Loucy (cell line): ENCODE measurements at regions not wholly inside any gene's neighbourhood (a gene's known extent, or its start where the extent isn't known, plus 50 kb on each side); places are given as distances from the start of the nearest gene placed in this dataset.

Experiments
- EZH2phosphoT487 ChIP-seq: fragments of 200-600 bp; IDR thresholded peaks from 2 replicates; pipeline ENCODE4 v1.6.1; 2018; ENCODE audit warnings: antibody characterized with exemption, mild to moderate bottlenecking, moderate library complexity, borderline replicate concordance
- TF ChIP-seq, protein P1 (sequence below): fragments of 200-600 bp; sonication (generic); conservative IDR thresholded peaks from 2 replicates; pipeline ENCODE4 v1.5.1; 2014; ENCODE audit warnings: mild to moderate bottlenecking, antibody characterized with exemption, low read length

DNA sequence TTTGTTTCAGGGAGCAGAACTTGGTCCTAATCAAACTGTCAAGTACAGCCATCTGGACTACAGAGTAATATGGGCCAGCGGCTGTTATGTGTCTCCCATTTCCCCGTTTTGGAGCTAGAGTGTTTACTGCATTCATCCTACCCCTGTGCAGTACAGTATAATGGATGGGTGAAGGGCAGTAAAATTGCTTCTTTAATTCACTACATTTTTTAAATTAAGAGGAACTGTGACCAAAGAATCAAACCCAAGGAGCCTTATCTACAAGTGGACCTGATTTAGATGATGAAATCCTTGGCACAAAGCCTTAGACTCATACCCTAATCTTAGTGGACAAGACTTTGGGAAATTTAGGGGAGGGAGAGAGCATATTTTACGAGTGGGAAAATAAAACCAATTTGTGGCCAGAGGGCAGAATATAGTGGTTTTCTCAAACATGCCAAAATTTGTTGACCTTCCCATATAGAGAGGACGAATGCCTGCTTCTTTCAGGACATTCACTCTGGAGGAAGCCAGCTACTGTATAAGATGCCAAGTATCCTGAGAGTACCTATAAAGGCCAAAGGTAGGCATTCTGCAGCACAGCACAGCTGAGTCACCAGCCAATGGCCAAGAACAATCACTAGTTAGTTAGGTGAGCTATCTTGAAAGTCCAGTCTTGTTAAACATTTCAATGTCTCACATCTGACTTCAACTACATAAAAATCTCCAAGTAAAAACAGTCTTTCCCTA is 253.8 kb upstream of the KCNIP4 start:
- TF ChIP-seq, protein P1, sequence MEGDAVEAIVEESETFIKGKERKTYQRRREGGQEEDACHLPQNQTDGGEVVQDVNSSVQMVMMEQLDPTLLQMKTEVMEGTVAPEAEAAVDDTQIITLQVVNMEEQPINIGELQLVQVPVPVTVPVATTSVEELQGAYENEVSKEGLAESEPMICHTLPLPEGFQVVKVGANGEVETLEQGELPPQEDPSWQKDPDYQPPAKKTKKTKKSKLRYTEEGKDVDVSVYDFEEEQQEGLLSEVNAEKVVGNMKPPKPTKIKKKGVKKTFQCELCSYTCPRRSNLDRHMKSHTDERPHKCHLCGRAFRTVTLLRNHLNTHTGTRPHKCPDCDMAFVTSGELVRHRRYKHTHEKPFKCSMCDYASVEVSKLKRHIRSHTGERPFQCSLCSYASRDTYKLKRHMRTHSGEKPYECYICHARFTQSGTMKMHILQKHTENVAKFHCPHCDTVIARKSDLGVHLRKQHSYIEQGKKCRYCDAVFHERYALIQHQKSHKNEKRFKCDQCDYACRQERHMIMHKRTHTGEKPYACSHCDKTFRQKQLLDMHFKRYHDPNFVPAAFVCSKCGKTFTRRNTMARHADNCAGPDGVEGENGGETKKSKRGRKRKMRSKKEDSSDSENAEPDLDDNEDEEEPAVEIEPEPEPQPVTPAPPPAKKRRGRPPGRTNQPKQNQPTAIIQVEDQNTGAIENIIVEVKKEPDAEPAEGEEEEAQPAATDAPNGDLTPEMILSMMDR: no peak
- TF ChIP-seq EZH2phosphoT487: no peak
